Liver (tissue), 8 donors: ENCODE measurements at regions not wholly inside any gene's neighbourhood (a gene's known extent, or its start where the extent isn't known, plus 50 kb on each side); places are given as distances from the start of the nearest gene placed in this dataset.

Experiments used
- DNase-seq: peaks from one replicate; pipeline ENCODE4 v3.0.0-alpha.2; 2017; ENCODE audit warnings: low spot score
- H3K27ac ChIP-seq, 2 donors: one replicate each; pipeline ENCODE4 v1.7.0; 2013; ENCODE audit warnings: inconsistent platforms in 2 of 2, low read length in 2 of 2, control low read depth in 1 of 2, low read depth in 1 of 2, mild to moderate bottlenecking in 1 of 2
- H3K27me3 ChIP-seq, 4 donors: one replicate each; pipeline versions ENCODE4 v1.6.1 to v1.7.0; 2013; ENCODE audit warnings: low read length in 3 of 4, inconsistent platforms in 1 of 4, mild to moderate bottlenecking in 1 of 4, moderate library complexity in 1 of 4; ENCODE audit not compliant: control insufficient read depth in 4 of 4, insufficient read depth in 4 of 4
- H3K36me3 ChIP-seq, 4 donors: one replicate each; pipeline versions ENCODE4 v1.6.1 to v1.7.0; 2013; ENCODE audit warnings: low read length in 3 of 4, mild to moderate bottlenecking in 3 of 4, low read depth in 1 of 4, moderate library complexity in 1 of 4; ENCODE audit not compliant: control insufficient read depth in 4 of 4, insufficient read depth in 3 of 4
- H3K4me1 ChIP-seq, 4 donors: one replicate each; pipeline versions ENCODE4 v1.6.1 to v1.7.0; 2013; ENCODE audit warnings: low read length in 3 of 4, mild to moderate bottlenecking in 3 of 4, moderate library complexity in 1 of 4; ENCODE audit not compliant: control insufficient read depth in 4 of 4, insufficient read depth in 4 of 4
- H3K4me3 ChIP-seq, 3 donors: one replicate each; pipeline versions ENCODE4 v1.6.1 to v1.7.0; 2013; ENCODE audit warnings: low read length in 3 of 3, control low read depth in 1 of 3, low read depth in 1 of 3, mild to moderate bottlenecking in 1 of 3
- H3K9ac ChIP-seq, 2 donors: one replicate each; pipeline ENCODE4 v1.7.0; 2013; ENCODE audit warnings: low read length in 2 of 2, mild to moderate bottlenecking in 2 of 2, moderate library complexity in 2 of 2, control low read depth in 1 of 2, low read depth in 1 of 2
- H3K9me3 ChIP-seq, 4 donors: one replicate each; pipeline versions ENCODE4 v1.6.1 to v1.7.0; 2013; ENCODE audit warnings: low read length in 3 of 4; ENCODE audit not compliant: control insufficient read depth in 4 of 4
- EGR1 ChIP-seq, 2 donors: IDR thresholded peaks; 2 replicates each; pipeline ENCODE4 v1.6.1; 2016 to 2018; ENCODE audit warnings: antibody characterized with exemption in 2 of 2, low read depth in 2 of 2
- FOXA1 ChIP-seq: IDR thresholded peaks from 2 replicates; pipeline ENCODE4 v1.6.1; 2016; ENCODE audit warnings: antibody characterized with exemption
- FOXA2 ChIP-seq: IDR thresholded peaks from 2 replicates; pipeline ENCODE4 v1.6.1; 2016; ENCODE audit warnings: antibody characterized with exemption
- GABPA ChIP-seq, 2 donors: IDR thresholded peaks in 1 of 2; conservative IDR thresholded peaks in 1 of 2; 2 replicates each; pipeline ENCODE4 v1.6.1; 2016; ENCODE audit warnings: antibody characterized with exemption in 2 of 2, mild to moderate bottlenecking in 1 of 2, moderate library complexity in 1 of 2
- HNF4A ChIP-seq, 2 donors: conservative IDR thresholded peaks; 2 replicates each; pipeline ENCODE4 v1.6.1; 2016; ENCODE audit warnings: antibody characterized with exemption in 2 of 2, mild to moderate bottlenecking in 2 of 2
- HNF4G ChIP-seq: IDR thresholded peaks from 2 replicates; pipeline ENCODE4 v1.6.1; 2016; ENCODE audit warnings: antibody characterized with exemption
- JUND ChIP-seq, 2 donors: IDR thresholded peaks; 2 replicates each; pipeline ENCODE4 v1.6.1; 2016; ENCODE audit warnings: antibody characterized with exemption in 2 of 2
- MAX ChIP-seq: IDR thresholded peaks from 2 replicates; pipeline ENCODE4 v1.6.1; 2016; ENCODE audit warnings: antibody characterized with exemption
- NR2F2 ChIP-seq: IDR thresholded peaks from 2 replicates; pipeline ENCODE4 v1.6.1; 2016; ENCODE audit warnings: antibody characterized with exemption
- RAD21 ChIP-seq, 2 donors: IDR thresholded peaks; 2 replicates each; pipeline ENCODE4 v1.6.1; 2016; ENCODE audit warnings: antibody characterized with exemption in 2 of 2, mild to moderate bottlenecking in 2 of 2
- RXRA ChIP-seq, 2 donors: IDR thresholded peaks; 2 replicates each; pipeline ENCODE4 v1.6.1; 2017 to 2018; ENCODE audit warnings: antibody characterized with exemption in 2 of 2, mild to moderate bottlenecking in 1 of 2
- SP1 ChIP-seq: IDR thresholded peaks from 2 replicates; pipeline ENCODE4 v1.6.1; 2018; ENCODE audit warnings: antibody characterized with exemption, mild to moderate bottlenecking
- TAF1 ChIP-seq: conservative IDR thresholded peaks from 2 replicates; pipeline ENCODE4 v1.6.1; 2016; ENCODE audit warnings: antibody characterized with exemption, mild to moderate bottlenecking
- YY1 ChIP-seq: IDR thresholded peaks from 2 replicates; pipeline ENCODE4 v1.6.1; 2016; ENCODE audit warnings: antibody characterized with exemption, mild to moderate bottlenecking
- WGBS: extraction: QIAGEN DNeasy Blood & Tissue Kit; methylation state at CpG from one replicate; pipeline ENCODE4 v1.1.7; 2013; 5-methylcytosine and 5-hydroxymethylcytosine counted together
- TF ChIP-seq, protein P1 (sequence below): fragments of 150-350 bp; IDR thresholded peaks from 2 replicates; pipeline ENCODE4 v1.5.1; 2017; ENCODE audit warnings: improper control_type of control experiment, low read depth, low read length; ENCODE audit not compliant: missing input control
- TF ChIP-seq, protein P2 (sequence below): IDR thresholded peaks from 2 replicates; pipeline ENCODE4 v1.6.1; 2016; ENCODE audit warnings: antibody characterized with exemption, mild to moderate bottlenecking
- TF ChIP-seq, protein P3 (sequence below): IDR thresholded peaks from 2 replicates; pipeline ENCODE4 v1.6.1; 2016; ENCODE audit warnings: antibody characterized with exemption
- TF ChIP-seq, protein P4 (sequence below): IDR thresholded peaks from 2 replicates; pipeline ENCODE4 v1.6.1; 2016; ENCODE audit warnings: antibody characterized with exemption
- donor health status: healthy.
- donor health status: healthy.
- donor health status: healthy.
- donor health status: healthy.
- donor health status: healthy.

DNA sequence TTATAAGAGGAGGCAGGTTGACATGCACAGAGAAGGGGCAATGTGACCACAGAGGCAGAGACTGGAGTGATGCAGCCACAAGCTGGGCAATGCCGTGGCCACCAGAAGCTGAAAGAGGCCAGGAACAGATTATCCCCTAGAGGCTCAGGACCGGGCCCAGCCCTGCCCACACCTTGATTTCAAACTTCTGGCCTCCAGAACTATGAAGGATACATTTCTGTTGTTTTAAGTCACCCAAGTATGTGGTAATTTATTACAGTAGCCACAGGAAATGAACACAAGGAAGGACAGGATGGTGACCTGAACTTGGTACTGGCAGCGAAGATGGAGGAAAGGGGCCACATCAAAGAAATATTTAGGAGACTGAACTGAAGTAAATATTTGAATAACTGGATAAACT, 66.8 kb upstream of the RIOK3 start (continued):
- TF ChIP-seq, protein P1, sequence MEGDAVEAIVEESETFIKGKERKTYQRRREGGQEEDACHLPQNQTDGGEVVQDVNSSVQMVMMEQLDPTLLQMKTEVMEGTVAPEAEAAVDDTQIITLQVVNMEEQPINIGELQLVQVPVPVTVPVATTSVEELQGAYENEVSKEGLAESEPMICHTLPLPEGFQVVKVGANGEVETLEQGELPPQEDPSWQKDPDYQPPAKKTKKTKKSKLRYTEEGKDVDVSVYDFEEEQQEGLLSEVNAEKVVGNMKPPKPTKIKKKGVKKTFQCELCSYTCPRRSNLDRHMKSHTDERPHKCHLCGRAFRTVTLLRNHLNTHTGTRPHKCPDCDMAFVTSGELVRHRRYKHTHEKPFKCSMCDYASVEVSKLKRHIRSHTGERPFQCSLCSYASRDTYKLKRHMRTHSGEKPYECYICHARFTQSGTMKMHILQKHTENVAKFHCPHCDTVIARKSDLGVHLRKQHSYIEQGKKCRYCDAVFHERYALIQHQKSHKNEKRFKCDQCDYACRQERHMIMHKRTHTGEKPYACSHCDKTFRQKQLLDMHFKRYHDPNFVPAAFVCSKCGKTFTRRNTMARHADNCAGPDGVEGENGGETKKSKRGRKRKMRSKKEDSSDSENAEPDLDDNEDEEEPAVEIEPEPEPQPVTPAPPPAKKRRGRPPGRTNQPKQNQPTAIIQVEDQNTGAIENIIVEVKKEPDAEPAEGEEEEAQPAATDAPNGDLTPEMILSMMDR, result no peak

- no peaks in the 10 kb centered on the region for H3K4me1 ChIP-seq
- no peaks in the 10 kb centered on the region for H3K27me3 ChIP-seq
- TF ChIP-seq, protein P2, sequence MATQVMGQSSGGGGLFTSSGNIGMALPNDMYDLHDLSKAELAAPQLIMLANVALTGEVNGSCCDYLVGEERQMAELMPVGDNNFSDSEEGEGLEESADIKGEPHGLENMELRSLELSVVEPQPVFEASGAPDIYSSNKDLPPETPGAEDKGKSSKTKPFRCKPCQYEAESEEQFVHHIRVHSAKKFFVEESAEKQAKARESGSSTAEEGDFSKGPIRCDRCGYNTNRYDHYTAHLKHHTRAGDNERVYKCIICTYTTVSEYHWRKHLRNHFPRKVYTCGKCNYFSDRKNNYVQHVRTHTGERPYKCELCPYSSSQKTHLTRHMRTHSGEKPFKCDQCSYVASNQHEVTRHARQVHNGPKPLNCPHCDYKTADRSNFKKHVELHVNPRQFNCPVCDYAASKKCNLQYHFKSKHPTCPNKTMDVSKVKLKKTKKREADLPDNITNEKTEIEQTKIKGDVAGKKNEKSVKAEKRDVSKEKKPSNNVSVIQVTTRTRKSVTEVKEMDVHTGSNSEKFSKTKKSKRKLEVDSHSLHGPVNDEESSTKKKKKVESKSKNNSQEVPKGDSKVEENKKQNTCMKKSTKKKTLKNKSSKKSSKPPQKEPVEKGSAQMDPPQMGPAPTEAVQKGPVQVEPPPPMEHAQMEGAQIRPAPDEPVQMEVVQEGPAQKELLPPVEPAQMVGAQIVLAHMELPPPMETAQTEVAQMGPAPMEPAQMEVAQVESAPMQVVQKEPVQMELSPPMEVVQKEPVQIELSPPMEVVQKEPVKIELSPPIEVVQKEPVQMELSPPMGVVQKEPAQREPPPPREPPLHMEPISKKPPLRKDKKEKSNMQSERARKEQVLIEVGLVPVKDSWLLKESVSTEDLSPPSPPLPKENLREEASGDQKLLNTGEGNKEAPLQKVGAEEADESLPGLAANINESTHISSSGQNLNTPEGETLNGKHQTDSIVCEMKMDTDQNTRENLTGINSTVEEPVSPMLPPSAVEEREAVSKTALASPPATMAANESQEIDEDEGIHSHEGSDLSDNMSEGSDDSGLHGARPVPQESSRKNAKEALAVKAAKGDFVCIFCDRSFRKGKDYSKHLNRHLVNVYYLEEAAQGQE, result no peak
- TF ChIP-seq FOXA2, result no peak
- no peak for TF ChIP-seq JUND (IDR thresholded peaks at IDR 0.05)
- TF ChIP-seq, protein P3, sequence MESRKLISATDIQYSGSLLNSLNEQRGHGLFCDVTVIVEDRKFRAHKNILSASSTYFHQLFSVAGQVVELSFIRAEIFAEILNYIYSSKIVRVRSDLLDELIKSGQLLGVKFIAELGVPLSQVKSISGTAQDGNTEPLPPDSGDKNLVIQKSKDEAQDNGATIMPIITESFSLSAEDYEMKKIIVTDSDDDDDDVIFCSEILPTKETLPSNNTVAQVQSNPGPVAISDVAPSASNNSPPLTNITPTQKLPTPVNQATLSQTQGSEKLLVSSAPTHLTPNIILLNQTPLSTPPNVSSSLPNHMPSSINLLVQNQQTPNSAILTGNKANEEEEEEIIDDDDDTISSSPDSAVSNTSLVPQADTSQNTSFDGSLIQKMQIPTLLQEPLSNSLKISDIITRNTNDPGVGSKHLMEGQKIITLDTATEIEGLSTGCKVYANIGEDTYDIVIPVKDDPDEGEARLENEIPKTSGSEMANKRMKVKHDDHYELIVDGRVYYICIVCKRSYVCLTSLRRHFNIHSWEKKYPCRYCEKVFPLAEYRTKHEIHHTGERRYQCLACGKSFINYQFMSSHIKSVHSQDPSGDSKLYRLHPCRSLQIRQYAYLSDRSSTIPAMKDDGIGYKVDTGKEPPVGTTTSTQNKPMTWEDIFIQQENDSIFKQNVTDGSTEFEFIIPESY, result no peak
- TF ChIP-seq MAX, result no peak
- no peak for TF ChIP-seq HNF4G
- no peak for TF ChIP-seq YY1
- TF ChIP-seq NR2F2, result no peak
- TF ChIP-seq, protein P1, result no peak
- no peak for TF ChIP-seq SP1
- no peak for TF ChIP-seq HNF4A (conservative IDR thresholded peaks at IDR 0.05)
- TF ChIP-seq FOXA1, result no peak
- TF ChIP-seq, protein P4, sequence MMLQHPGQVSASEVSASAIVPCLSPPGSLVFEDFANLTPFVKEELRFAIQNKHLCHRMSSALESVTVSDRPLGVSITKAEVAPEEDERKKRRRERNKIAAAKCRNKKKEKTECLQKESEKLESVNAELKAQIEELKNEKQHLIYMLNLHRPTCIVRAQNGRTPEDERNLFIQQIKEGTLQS, result no peak
- TF ChIP-seq EGR1 (IDR thresholded peaks at IDR 0.05; ENCODE audit: low read depth in 2 of 2), result no peak
- TF ChIP-seq RXRA (IDR thresholded peaks at IDR 0.05), result no peak
- no peak for TF ChIP-seq TAF1
- no peak for TF ChIP-seq GABPA (IDR thresholded peaks at IDR 0.05 in 1 of 2, conservative IDR thresholded peaks at IDR 0.05 in 1 of 2)
- TF ChIP-seq RAD21 (IDR thresholded peaks at IDR 0.05), result no peak
- H3K4me3 ChIP-seq, result no peak overlapping the region
- H3K36me3 ChIP-seq, result peaks cover 0 to 2% (median 0%) of the 10 kb centered on the region in 4 donors
- H3K27ac ChIP-seq, result no peak overlapping the region
- WGBS, result 88% methylated on average over 4 of the region's 4 CpGs
- no peak for DNase-seq
- no peaks in the 10 kb centered on the region for H3K9me3 ChIP-seq
- no peak overlapping the region for H3K9ac ChIP-seq
Observed at GRCh38 chr18:23387265-23387664, 65.8 kb upstream of the RIOK3 start.
